GM21381 (cell line): ENCODE measurements at regions not wholly inside any gene's neighbourhood (a gene's known extent, or its start where the extent isn't known, plus 50 kb on each side); places are given as distances from the start of the nearest gene placed in this dataset.
"Not testable (repeated sequence)": the region's sequence is repeated elsewhere in the genome, so short reads cannot be mapped to it uniquely, and the experiment has no call there.

Source experiments
- ATAC-seq: cut with Tn5 transposase; IDR thresholded peaks from one replicate; pipeline ENCODE4 v1.9.1; 2021; ENCODE audit warnings: mild to moderate bottlenecking, moderate library complexity; ENCODE audit not compliant: unreplicated experiment

GRCh38 chr5:130957151-130957550, 207.9 kb downstream of the HINT1 start:
- ATAC-seq, result no peak

- ATAC-seq, result no peak
These were observed 210.0 kb downstream of the HINT1 start for GRCh38 chr5:130955041-130955440.

GRCh38 chr5:130954336-130954735, 210.7 kb downstream of the HINT1 start:
- no peak for ATAC-seq

GRCh38 chr5:130939059-130939458, 226.0 kb downstream of the HINT1 start:
- no peak for ATAC-seq

GRCh38 chr5:130937046-130937445, 228.0 kb downstream of the HINT1 start:
- ATAC-seq, result no peak

GRCh38 chr5:130923543-130924124, 241.4 kb downstream of the HINT1 start:
- ATAC-seq, result no peak

- no peak for ATAC-seq
These were observed 253.0 kb downstream of the HINT1 start for GRCh38 chr5:130912088-130912487.

- no peak for ATAC-seq
These were observed 256.9 kb downstream of the HINT1 start for GRCh38 chr5:130908186-130908585.

GRCh38 chr5:130897537-130898195, 267.4 kb downstream of the HINT1 start:
- not testable (repeated sequence) for ATAC-seq

GRCh38 chr5:130897181-130897536, 267.9 kb downstream of the HINT1 start:
- not testable (repeated sequence) for ATAC-seq

GRCh38 chr5:130896636-130897035, 268.4 kb downstream of the HINT1 start:
- no peak for ATAC-seq

- ATAC-seq, result no peak
These were observed 272.1 kb downstream of the HINT1 start for GRCh38 chr5:130893006-130893405.

- ATAC-seq, result no peak
These were observed 274.4 kb downstream of the HINT1 start for GRCh38 chr5:130890610-130891009.

GRCh38 chr5:130885691-130886090, 279.4 kb downstream of the HINT1 start:
- ATAC-seq, result no peak

GRCh38 chr5:130885027-130885426, 280.0 kb downstream of the HINT1 start:
- ATAC-seq, result no peak

- no peak for ATAC-seq
These were observed 281.0 kb downstream of the HINT1 start for GRCh38 chr5:130884023-130884422.

- no peak for ATAC-seq
These were observed 289.4 kb downstream of the HINT1 start for GRCh38 chr5:130875656-130876055.

- no peak for ATAC-seq
These were observed 290.1 kb downstream of the HINT1 start for GRCh38 chr5:130874861-130875417.

- peak; percentile 76 for ATAC-seq
These were observed 293.5 kb downstream of the HINT1 start for GRCh38 chr5:130871346-130872086.

- no peak for ATAC-seq
These were observed 294.4 kb downstream of the HINT1 start for GRCh38 chr5:130870691-130871090.

- no peak for ATAC-seq
These were observed 296.7 kb downstream of the HINT1 start for GRCh38 chr5:130868186-130868840.
